ENCODE measurements at regions not wholly inside any gene's neighbourhood (a gene's known extent, or its start where the extent isn't known, plus 50 kb on each side); places are given as distances from the start of the nearest gene placed in this dataset.
"Not testable (repeated sequence)": the region's sequence is repeated elsewhere in the genome, so short reads cannot be mapped to it uniquely, and the experiment has no call there.

DNA sequence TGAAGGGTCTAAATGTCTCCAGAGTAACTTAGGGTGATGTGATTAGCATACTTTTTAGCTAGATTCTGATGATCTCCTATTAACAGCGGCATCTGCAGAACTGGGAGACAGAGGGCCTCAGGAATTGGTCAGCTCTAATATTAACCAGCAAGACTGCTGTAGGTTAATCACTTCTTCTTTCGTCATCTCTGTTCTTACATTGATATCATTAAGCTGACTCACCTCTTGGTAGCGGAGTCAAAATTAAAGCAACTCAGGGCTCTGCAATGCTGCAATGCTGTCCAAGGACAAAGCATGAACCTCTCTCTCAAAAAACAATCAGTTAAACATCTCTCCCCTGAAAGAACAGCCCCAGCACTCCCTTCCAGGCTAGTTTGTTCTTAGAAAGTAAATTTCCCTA is 57.5 kb upstream of the TRA2B start:
- H4K8ac ChIP-seq (ENCODE audit: low read length) = no peak overlapping the region
- H2AFZ ChIP-seq (ENCODE audit: low read depth, low read length) = no peak overlapping the region

DNA sequence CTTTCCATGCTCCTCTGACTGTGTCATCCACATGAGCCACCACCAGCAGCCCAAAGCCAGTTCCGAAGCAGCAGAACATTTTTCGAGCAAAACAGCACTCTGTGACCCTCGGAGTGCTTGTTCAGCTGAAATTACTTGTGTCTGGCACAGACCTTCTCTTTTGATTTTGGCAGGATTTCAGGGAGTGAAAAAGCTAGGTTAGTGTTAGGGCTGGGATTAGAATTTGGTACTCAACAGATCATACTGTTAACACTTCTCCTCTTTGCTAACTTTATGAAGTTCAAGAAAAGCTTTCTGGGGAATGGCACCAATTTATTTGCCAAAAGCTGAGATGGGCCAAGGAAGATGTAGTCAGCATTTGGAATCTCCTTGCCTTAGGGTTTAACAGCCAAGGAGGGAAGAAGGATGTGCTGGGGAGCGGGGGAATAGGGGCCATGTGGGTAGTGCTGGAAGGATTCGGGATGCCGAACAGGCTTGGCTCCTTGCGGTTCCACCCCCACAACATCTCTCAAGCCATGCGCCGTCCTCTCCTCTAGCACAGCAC is 55.1 kb upstream of the TRA2B start:
- H3K23ac ChIP-seq (ENCODE audit: low read length in 2 of 2) = no peak overlapping the region
- no peak overlapping the region for H3K18ac ChIP-seq (ENCODE audit: low read depth in 1 of 2, low read length in 2 of 2)
- H2BK5ac ChIP-seq (ENCODE audit: low read depth, low read length, poor library complexity, severe bottlenecking) = no peak overlapping the region
- H3K14ac ChIP-seq (ENCODE audit: low read length in 2 of 2) = no peak overlapping the region
- WGBS = 78% methylated on average over 8 of the region's 9 CpGs
- peaks cover 2% of the 10 kb centered on the region for H3K4me1 ChIP-seq (ENCODE audit: control insufficient read depth, insufficient read depth, low read depth, low read length)
- no peak for DNase-seq
- H3K9ac ChIP-seq (ENCODE audit: low read length) = peak overlapping the region; percentile 76
- peak overlapping the region in 1 of 2 experiments; percentile 40 for H3K4me3 ChIP-seq (ENCODE audit: insufficient read depth in 1 of 2, low read depth in 1 of 2, low read length in 2 of 2)
- no peak overlapping the region for H2BK15ac ChIP-seq (ENCODE audit: low read depth, poor library complexity, severe bottlenecking)
- H2BK12ac ChIP-seq (ENCODE audit: low read length in 2 of 2) = peak overlapping the region in 1 of 2 experiments; percentile 21
- no peaks in the 10 kb centered on the region for H3K36me3 ChIP-seq (ENCODE audit: control insufficient read depth in 1 of 2, insufficient read depth in 2 of 2, low read depth in 1 of 2, low read length in 2 of 2)
- H4K91ac ChIP-seq (ENCODE audit: low read length) = no peak overlapping the region
- H4K8ac ChIP-seq (ENCODE audit: low read length) = no peak overlapping the region
- H3K79me1 ChIP-seq (replicated peaks; ENCODE audit: low read length, poor library complexity, severe bottlenecking) = no peaks in the 10 kb centered on the region
- no peak overlapping the region for H2BK120ac ChIP-seq (ENCODE audit: low read depth, low read length)
- peaks cover 0 to 15% of the 10 kb centered on the region in 2 experiments for H3K27me3 ChIP-seq (ENCODE audit: control insufficient read depth in 1 of 2, insufficient read depth in 1 of 2, low read length in 2 of 2)
- H3K4ac ChIP-seq (ENCODE audit: low read depth in 1 of 2, low read length in 2 of 2) = no peak overlapping the region
- H3K4me2 ChIP-seq (ENCODE audit: low read length, poor library complexity, severe bottlenecking) = no peak overlapping the region
- no peak overlapping the region for H2AFZ ChIP-seq (ENCODE audit: low read depth, low read length)
- H3K9me3 ChIP-seq (ENCODE audit: control insufficient read depth, low read length) = no peaks in the 10 kb centered on the region
- no peak overlapping the region for H2AK5ac ChIP-seq (ENCODE audit: low read length, severe bottlenecking)
- H3K27ac ChIP-seq (ENCODE audit: low read length, poor library complexity, severe bottlenecking) = no peak overlapping the region

More for the DNA sequence above, 57.5 kb upstream of the TRA2B start:
- H2BK15ac ChIP-seq (ENCODE audit: low read depth, poor library complexity, severe bottlenecking) = no peak overlapping the region
- no peak overlapping the region for H3K4me2 ChIP-seq (ENCODE audit: low read length, poor library complexity, severe bottlenecking)
- peaks cover 2% of the 10 kb centered on the region for H3K4me1 ChIP-seq (ENCODE audit: control insufficient read depth, insufficient read depth, low read depth, low read length)
- H2BK5ac ChIP-seq (ENCODE audit: low read depth, low read length, poor library complexity, severe bottlenecking) = no peak overlapping the region
- H2BK12ac ChIP-seq (ENCODE audit: low read length in 2 of 2) = no peak overlapping the region
- no peak overlapping the region for H3K23ac ChIP-seq (ENCODE audit: low read length in 2 of 2)
- H3K4ac ChIP-seq (ENCODE audit: low read depth in 1 of 2, low read length in 2 of 2) = no peak overlapping the region
- no peak overlapping the region for H3K14ac ChIP-seq (ENCODE audit: low read length in 2 of 2)
- peak overlapping the region in 1 of 2 experiments; percentile 24 for H3K4me3 ChIP-seq (ENCODE audit: insufficient read depth in 1 of 2, low read depth in 1 of 2, low read length in 2 of 2)
- no peak overlapping the region for H3K27ac ChIP-seq (ENCODE audit: low read length, poor library complexity, severe bottlenecking)
- no peak for DNase-seq
- H3K79me1 ChIP-seq (replicated peaks; ENCODE audit: low read length, poor library complexity, severe bottlenecking) = no peaks in the 10 kb centered on the region
- 88% methylated on average over 3 of the region's 3 CpGs for WGBS
- H3K9me3 ChIP-seq (ENCODE audit: control insufficient read depth, low read length) = no peaks in the 10 kb centered on the region
- H3K36me3 ChIP-seq (ENCODE audit: control insufficient read depth in 1 of 2, insufficient read depth in 2 of 2, low read depth in 1 of 2, low read length in 2 of 2) = no peaks in the 10 kb centered on the region
- H4K91ac ChIP-seq (ENCODE audit: low read length) = no peak overlapping the region
- peak overlapping the region; percentile 14 for H3K9ac ChIP-seq (ENCODE audit: low read length)
- H3K27me3 ChIP-seq (ENCODE audit: control insufficient read depth in 1 of 2, insufficient read depth in 1 of 2, low read length in 2 of 2) = peaks cover 0 to 15% of the 10 kb centered on the region in 2 experiments
- H2BK120ac ChIP-seq (ENCODE audit: low read depth, low read length) = no peak overlapping the region
- no peak overlapping the region for H3K18ac ChIP-seq (ENCODE audit: low read depth in 1 of 2, low read length in 2 of 2)
- no peak overlapping the region for H2AK5ac ChIP-seq (ENCODE audit: low read length, severe bottlenecking)

DNA sequence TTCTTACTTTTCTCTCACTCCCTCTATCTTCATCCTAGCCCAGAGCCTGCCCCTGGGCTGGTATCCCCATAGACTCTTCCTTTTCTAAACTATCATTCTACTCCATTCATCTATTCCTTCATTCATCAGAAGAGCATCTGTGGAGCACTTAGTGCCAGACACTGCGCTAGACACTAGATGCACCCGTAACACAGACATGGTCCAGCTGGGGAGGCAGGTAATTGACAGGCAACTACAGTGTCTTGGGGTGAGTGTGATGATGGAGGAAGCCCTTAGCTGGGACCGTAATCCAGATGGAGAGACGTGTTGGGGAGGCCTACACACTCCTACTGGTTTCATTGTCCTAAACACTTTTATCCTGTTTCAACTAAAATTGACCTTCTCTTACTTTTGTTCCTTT is 53.2 kb upstream of the TRA2B start:
- H3K23ac ChIP-seq (ENCODE audit: low read length in 2 of 2); H3K27ac ChIP-seq (ENCODE audit: low read length, poor library complexity, severe bottlenecking); H2BK12ac ChIP-seq (ENCODE audit: low read length in 2 of 2); H3K9ac ChIP-seq (ENCODE audit: low read length); H2AK5ac ChIP-seq (ENCODE audit: low read length, severe bottlenecking); H4K8ac ChIP-seq (ENCODE audit: low read length); H3K18ac ChIP-seq (ENCODE audit: low read depth in 1 of 2, low read length in 2 of 2); H3K79me1 ChIP-seq (replicated peaks; ENCODE audit: low read length, poor library complexity, severe bottlenecking); H3K4me2 ChIP-seq (ENCODE audit: low read length, poor library complexity, severe bottlenecking); H2BK120ac ChIP-seq (ENCODE audit: low read depth, low read length); H2BK5ac ChIP-seq (ENCODE audit: low read depth, low read length, poor library complexity, severe bottlenecking); H4K91ac ChIP-seq (ENCODE audit: low read length); H2AFZ ChIP-seq (ENCODE audit: low read depth, low read length); H3K36me3 ChIP-seq (ENCODE audit: control insufficient read depth in 1 of 2, insufficient read depth in 2 of 2, low read depth in 1 of 2, low read length in 2 of 2); DNase-seq; H3K4me1 ChIP-seq (ENCODE audit: control insufficient read depth, insufficient read depth, low read depth, low read length); H3K9me3 ChIP-seq (ENCODE audit: control insufficient read depth, low read length); H3K14ac ChIP-seq (ENCODE audit: low read length in 2 of 2); H3K4ac ChIP-seq (ENCODE audit: low read depth in 1 of 2, low read length in 2 of 2); H2BK15ac ChIP-seq (ENCODE audit: low read depth, poor library complexity, severe bottlenecking); H3K4me3 ChIP-seq (ENCODE audit: insufficient read depth in 1 of 2, low read depth in 1 of 2, low read length in 2 of 2): not testable (repeated sequence)
- no CpG with 5 or more reads among the region's 4 CpGs for WGBS
- H3K27me3 ChIP-seq (ENCODE audit: control insufficient read depth in 1 of 2, insufficient read depth in 1 of 2, low read length in 2 of 2) = peaks cover 0 to 15% of the 10 kb centered on the region in 2 experiments

DNA sequence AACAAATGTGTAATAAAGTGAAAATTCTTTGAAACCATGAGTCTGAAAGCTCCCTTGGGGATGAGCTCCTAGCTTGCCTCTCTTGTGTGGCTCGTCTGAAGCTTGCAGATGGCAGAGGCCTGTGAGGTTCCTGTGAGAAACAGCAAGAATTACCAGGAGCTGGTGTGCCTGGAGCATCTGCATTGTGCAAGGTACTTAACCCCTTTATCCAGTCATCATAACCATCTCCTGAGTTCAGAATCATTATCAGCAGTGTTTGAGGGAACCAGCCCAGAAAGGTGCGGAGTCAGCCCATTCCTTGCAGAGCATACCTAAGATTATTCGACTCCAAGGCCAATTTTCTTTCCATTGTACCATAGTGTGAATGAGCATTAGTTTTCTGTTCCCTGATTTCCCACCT is 51.7 kb upstream of the TRA2B start:
- H3K9ac ChIP-seq (ENCODE audit: low read length) = no peak overlapping the region
- WGBS = 84% methylated on average over 2 of the region's 3 CpGs

More for the DNA sequence above, 51.7 kb upstream of the TRA2B start:
- Histone ChIP-seq H3K18ac (ENCODE audit: low read depth in 1 of 2, low read length in 2 of 2) (no peak overlapping the region), H2AK5ac (ENCODE audit: low read length, severe bottlenecking) (no peak overlapping the region), H3K4ac (ENCODE audit: low read depth in 1 of 2, low read length in 2 of 2) (no peak overlapping the region), H3K4me2 (ENCODE audit: low read length, poor library complexity, severe bottlenecking) (no peak overlapping the region), H2BK5ac (ENCODE audit: low read depth, low read length, poor library complexity, severe bottlenecking) (no peak overlapping the region), H3K9me3 (ENCODE audit: control insufficient read depth, low read length) (no peaks in the 10 kb centered on the region), H2BK120ac (ENCODE audit: low read depth, low read length) (no peak overlapping the region), H3K27ac (ENCODE audit: low read length, poor library complexity, severe bottlenecking) (no peak overlapping the region), H2AFZ (ENCODE audit: low read depth, low read length) (no peak overlapping the region), H3K23ac (ENCODE audit: low read length in 2 of 2) (no peak overlapping the region), H3K36me3 (ENCODE audit: control insufficient read depth in 1 of 2, insufficient read depth in 2 of 2, low read depth in 1 of 2, low read length in 2 of 2) (no peaks in the 10 kb centered on the region), H4K91ac (ENCODE audit: low read length) (no peak overlapping the region), H2BK15ac (ENCODE audit: low read depth, poor library complexity, severe bottlenecking) (no peak overlapping the region), H4K8ac (ENCODE audit: low read length) (no peak overlapping the region), H2BK12ac (ENCODE audit: low read length in 2 of 2) (no peak overlapping the region), H3K4me1 (ENCODE audit: control insufficient read depth, insufficient read depth, low read depth, low read length) (peaks cover 2% of the 10 kb centered on the region), H3K27me3 (ENCODE audit: control insufficient read depth in 1 of 2, insufficient read depth in 1 of 2, low read length in 2 of 2) (peaks cover 0 to 15% of the 10 kb centered on the region in 2 experiments), H3K79me1 (replicated peaks; ENCODE audit: low read length, poor library complexity, severe bottlenecking) (no peaks in the 10 kb centered on the region), H3K4me3 (ENCODE audit: insufficient read depth in 1 of 2, low read depth in 1 of 2, low read length in 2 of 2) (no peak overlapping the region), H3K14ac (ENCODE audit: low read length in 2 of 2) (no peak overlapping the region)
- DNase-seq = no peak
